ENCODE measurements at regions not wholly inside any gene's neighbourhood (a gene's known extent, or its start where the extent isn't known, plus 50 kb on each side); places are given as distances from the start of the nearest gene placed in this dataset.
"Not testable (repeated sequence)": the region's sequence is repeated elsewhere in the genome, so short reads cannot be mapped to it uniquely, and the experiment has no call there.

DNA sequence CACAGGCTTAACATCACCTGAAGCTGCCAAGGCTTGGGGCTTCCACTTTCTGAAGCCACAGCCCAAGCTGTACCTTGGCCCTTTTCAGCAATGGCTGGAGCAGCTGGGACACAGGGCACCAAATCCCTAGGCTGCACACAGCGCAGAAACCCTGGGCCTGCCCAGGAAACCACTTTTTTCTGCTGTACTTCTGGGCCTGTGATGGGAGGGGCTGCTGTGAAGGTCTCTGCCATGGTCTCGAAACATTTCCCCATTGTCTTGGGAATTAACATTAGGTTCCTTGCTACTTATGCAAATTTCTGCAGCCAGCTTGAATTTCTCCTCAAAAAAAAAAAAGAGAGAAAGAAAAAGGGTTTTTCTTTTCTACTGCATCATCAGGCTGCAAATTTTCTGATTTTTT lies 219.1 kb downstream of the RPL10L start:
- no peak for DNase-seq

DNA sequence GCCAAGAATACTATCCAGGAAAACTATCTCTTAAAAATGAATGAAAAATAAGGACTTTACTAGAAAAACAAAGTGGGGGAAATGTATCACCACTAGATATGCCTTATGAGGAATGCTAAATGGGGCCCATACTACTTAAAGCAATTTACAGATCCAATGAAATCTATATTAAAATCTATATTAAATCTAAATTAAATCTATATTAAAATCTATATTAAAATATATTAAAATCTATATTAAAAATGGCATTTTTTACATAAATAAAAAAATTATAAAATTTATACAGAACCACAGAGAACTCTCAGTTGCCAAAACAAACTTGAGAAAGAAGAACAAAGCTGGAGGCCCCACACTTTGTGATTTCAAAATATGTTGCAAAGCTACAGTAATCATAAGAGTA lies 234.5 kb downstream of the RPL10L start:
- no peak for DNase-seq

DNA sequence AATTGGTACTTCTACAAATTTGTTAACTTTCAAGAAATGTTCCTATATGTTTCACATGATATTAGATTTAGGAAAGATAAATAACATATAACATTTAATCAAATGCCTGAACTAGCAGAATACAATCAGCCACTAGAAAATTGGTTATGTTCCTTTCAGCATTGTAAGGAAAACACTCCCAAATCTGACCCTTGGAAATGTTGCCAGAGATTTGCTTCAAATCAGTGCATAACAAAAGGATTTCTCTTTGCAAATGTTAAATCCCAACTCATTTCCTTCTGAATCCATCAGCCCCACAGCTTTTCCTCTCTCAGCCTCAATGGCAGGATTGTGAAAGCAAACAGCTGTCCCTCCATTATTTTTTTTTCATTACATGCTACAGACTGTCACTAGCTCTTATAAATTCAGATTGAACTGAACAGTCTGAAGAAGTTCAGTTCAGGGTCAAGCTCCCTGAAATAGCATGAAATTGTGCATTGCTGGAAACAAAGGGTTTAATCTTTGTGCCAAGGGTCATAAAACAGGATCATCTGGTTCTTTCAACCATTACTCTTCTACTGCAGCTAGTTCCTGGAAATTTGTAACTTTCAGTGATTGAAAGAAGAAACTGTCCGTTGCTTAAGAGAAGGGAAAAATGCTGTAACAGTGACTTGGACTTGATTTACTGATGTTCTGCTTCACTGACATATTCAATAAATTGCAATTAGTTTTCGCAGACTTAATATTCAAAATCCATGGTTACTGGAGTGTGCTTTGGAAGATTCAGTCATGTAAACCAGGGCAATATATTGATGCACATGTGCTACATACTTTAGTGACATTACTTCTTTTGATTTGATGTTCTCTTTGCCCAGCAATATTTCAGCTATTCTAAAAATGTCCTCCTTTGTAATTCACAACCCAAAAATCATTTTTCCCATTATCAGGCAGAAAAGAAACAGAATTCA lies 246.4 kb downstream of the RPL10L start:
- no peak for DNase-seq

DNA sequence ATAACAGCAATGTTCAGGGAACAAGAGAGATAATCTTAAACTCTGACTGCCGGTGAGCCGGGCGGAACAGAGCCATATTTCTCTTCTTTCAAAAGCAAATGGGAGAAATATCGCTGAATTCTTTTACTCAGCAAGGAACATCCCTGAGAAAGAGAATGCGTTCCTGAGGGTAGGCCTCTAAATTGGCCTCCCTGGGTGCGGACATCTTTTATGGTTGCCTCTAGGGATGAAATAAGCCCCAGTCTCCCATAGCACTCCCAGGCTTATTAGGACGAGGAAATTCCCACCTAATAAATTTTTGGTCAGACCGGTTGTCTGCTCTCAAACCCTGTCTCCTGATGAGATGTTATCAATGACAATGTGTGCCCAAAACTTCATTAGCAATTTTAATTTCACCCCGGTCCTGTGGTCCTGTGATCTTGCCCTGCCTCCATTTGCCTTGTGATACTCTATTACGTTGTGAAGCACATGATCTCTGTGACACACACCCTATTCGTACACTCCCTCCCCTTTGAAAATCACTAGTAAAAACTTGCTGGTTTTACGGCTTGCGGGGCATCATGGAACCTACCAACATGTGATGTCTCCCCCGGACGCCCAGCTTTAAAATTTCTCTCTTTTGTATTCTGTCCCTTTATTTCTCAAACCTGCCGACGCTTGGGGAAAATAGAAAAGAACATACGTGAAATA lies 249.4 kb downstream of the RPL10L start:
- not testable (repeated sequence) for DNase-seq

DNA sequence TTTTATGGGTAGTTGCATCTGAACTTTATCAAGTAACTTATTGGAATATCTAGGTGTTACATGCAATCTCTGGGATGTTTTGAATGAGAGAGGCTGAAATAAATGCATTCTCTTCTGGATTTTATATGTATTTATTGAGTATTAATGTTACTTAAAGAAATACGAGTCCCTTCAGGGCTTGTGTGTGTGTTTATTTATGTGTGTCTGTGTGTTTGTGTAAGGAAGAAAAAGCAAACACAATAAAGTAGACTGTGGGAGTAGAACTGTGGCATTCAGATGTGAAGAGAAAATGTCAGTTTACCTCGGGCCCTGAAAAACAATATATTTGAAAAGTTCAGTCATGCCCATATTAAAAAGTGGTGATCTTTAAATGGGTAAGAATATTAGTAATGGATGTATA lies 250.5 kb downstream of the RPL10L start:
- DNase-seq = no peak

DNA sequence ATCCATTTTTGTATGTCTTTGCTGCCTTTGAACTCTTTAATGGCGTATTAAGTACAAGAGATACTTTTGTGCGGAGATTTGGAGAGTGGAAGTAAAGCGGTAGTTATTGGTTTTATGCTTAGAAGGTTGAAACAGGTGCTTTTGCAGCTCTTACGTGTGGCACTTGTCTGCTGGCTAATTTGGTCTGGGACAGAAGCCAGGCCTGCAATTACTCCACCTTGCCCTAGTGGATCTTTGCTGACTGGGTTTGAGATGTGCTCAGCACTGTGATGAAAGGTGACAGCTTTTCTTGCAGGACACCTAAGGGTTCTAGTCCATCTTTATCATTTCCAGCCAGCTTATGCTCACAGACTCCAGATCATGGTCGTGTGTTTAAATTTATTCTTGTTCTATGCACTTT lies 252.5 kb downstream of the RPL10L start:
- no peak for DNase-seq

DNA sequence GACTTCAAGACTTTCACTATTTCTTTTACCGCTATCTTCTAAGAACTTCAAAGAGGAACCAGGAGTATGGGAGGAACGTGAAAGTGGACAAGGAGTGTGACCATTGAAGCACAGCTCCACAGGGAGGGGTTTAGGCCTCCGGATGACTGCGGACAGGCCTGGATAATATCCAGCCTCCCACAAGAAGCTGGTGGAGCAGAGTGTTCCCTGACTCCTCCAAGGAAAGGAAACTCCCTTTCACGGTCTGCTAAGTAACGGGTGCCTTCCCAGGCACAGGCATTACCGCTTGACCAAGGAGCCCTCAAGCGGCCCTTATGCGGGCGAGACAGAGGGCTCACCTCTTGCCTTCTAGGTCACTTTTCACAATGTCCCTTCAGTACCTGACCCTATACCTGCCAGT lies 267.0 kb downstream of the RPL10L start:
- DNase-seq = no peak

DNA sequence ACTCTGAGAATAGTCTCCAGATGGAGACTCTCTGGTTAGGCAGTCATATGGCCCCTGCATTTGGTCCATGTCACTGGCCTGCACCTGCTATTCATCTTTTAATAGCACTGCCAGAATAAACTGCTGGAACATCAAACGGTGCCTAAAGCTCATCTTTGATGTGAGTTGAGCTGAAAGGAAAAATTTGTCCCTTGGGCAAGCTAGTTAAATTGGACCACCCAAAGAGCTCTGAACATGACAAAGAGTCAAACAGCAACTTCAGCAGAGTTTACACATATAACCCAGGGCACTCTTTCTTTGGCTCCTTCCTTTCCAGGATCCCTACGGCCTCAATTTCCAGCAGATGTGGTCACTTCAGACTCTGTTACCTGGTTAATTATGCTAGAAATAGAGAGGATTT lies 269.9 kb downstream of the RPL10L start:
- DNase-seq = no peak

DNA sequence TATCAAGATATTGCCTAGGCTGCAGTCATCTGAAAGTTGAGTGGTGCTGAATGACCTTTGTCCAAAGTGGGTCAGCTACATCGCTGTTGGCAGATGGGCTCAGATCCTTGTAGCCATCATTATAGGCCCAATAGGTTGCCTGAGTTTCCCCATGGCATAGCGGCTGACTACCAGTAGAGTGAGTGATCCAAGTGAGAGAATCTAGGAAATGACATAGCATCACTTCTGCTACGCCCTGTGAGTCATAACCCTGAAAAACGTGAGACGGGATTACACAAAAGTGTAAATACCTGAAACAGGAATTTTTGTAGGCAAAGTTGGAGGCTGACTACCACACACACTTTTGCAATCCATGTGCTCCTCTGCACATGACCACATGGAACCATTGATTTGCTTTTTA lies 273.3 kb downstream of the RPL10L start:
- no peak for DNase-seq

DNA sequence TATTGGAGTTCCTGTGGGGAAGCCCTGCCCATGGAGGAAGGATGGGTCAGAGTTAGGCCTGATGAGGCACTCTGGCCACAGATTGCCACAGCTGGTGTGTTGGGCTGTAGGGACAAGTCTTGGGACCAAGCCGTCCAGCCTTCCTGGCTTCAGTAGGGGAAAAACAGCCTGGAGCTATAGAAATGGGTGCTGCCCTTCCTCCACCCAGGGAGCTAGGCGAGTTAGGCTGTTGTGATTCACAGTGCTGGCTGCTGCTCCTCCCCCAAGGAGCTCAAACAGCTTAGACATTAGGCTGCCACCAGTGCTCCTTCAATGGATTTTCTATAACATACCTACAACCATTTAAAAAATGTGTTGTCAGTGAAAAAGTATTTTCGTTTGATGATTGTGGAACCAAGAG lies 274.3 kb downstream of the RPL10L start:
- no peak for DNase-seq

DNA sequence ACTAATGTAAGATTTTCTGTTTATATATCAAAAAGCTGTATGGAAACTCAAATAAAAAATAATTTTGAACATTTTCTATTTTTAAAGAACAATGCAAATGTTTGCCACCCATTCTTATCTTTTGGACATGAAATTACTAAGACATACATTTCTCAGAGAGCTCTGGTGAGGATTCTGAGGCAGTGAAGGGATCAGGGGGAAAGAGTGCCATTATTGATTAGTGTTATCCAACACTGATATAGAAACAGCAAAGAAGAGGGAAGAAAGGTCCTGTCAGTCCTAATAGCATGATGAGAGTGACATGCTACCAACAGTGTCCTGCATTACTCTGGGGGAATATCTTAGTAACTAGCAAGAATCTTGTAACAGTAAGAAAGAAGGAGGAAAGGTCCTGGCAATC lies 282.2 kb downstream of the RPL10L start:
- DNase-seq = no peak

DNA sequence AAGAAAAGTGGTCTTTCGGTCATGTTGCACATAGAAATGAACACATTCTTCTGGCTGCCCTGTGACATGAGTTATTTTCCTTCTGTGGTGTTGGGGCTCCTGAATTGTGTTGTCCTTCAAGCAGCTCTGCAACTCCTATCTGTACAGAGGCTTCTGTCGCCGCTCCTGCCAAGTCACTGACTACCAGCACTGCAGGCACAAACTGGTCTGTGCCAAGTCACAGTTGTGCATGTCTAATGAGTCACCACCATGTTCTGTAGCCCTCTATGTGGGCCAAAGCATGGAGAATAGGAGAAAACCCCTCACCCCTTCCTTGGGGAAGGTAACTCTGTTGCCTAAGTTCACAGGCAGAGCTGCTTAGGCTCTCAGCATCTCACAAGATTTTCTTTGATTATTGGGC lies 283.3 kb downstream of the RPL10L start:
- DNase-seq = no peak

DNA sequence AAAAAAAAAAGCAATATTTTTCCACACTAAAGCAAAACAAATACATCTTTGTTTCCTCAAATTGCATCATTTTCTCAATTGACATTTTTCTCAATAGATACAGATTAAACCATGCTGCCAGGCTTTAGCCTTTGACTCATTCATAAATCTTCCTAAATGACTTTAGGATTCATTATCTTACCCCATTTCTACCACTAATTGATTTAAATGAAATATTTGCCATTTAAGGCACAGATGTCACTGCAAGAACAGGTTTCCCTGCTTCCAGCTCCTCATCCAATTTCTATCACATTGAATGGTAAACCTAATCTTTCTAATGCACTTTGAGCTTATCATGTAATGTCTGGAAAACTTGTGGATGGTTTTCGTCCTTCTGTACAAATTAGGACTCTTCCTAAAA lies 298.7 kb downstream of the RPL10L start:
- no peak for DNase-seq

DNA sequence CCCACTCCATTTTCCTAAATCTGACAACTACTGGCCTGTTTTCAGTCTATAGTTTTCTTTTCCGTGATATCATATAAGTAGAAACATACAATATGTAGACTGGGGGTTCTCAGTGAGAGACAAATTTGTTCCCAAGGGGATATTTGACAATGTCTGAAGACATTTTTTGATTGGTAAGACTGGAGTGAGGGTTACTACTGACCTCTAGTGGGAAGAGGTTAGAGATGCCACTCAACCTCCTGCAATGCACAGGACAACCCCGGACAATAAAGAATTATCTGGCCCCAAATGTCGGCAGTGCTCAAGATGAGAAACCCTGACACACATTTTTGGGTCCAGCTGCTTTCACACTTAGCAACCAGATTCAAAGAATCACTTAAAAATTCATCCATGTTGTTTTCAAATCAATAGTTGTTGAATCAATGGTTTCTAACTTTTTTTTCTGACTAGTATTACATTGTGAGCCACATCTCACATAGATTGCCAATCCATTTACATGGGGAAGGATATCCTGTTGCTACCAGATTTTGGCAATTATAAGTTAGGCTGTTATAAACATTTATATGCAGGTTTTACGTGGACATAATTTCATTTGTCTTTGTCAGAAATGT lies 307.1 kb downstream of the RPL10L start:
- DNase-seq = no peak

DNA sequence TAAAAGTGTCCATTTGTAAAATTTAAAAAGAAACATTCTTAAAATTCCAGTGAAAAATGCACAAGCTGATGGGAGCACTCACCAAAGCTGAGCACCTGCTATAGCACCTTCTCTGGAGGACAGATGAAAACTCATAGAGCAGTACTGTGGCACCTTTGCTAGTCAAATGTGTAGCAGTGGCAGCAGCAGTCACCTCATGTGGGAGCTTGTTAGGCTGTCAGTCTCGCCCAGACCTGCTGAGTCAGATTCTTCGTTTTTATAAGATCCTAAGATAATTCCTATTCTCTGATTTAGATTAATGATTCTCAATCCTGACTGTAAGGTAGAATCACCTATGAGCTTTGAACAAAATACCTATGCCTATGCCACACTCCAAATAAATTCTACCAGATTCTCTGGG lies 325.8 kb downstream of the RPL10L start:
- DNase-seq = no peak

DNA sequence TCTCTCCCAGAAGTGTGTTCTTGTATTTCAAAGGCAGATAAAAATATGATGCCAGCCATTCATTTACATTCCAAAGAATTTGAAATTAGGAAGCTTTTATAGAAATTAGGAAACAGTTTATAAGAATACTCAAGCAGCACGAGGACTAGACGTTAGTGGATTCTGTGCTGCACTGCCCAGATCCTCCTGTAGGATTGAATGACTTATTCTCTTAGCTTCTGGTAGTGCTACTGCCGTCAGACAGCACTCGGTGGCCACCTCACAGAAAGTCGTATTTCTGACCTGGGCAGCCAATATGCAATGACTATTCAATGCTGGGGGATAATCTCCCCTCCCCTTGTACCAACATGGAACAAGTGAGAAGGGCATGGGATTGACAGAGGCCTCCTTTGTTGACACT lies 326.4 kb downstream of the RPL10L start:
- DNase-seq = no peak

DNA sequence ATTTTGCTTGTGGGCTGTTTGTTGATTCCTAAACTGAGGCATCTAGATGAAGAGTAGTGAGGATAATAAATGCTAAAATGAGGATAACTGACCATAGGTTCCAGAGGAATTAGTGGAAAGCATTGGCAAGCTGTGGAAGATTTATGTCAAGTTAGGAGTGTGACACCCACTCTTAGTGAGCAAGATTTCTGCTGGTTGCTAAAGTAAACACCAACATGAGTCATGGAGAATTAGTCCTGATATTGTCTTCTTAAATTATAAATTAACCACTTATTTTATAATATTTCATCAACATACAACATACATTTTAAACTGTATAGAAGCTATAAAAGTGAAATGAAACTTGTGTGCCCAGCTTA lies 328.2 kb downstream of the RPL10L start:
- no peak for DNase-seq

DNA sequence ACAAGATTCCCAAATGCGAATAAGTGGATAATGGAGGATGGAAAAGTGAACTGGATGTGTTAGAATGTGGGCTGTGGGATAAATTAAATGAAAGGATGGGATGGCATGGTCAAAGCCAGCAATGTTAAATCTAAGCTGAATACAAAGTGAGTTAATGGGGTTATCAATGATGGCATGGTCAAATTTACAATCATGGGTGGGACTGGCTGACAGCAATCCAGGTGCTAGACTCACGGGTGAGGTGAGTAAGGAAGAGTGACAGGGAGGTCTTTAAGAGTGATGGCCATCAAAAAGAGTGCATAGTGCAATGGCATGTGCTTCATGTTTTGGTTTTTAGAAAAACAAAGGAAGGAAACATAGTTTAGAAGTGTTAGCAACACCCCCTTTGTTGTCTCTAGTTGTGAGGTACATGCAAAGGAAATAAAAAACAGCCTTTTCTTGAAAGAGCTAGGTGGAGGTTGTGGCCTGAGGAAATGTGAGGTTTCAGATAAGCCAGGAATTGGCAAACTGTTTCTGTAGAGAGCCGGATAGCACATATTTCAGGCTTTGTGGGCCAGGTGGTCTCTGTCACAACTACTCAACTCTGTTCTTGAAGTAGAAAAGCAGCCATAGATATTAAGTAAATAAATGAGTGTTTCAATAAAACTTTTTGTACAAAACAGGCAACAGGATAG lies 328.7 kb downstream of the RPL10L start:
- no peak for DNase-seq

DNA sequence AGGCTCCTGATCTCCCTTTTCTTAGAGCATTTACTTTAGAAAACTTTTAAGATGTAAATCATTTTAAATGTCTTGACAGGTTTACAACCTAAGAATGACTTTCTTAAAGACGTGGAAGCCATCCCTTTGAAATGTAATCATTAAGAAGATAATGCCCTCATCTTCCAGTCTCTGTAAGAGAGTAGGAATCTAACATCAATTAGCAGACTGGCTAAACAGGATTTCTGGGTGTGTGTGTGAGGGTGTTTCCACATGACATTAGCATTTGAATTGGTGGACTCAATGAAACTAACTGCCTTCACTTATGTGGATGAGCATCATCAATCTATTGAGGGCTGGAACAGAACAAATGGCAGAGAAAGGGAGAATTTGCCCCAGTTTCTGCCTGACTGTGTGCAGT lies 329.5 kb downstream of the RPL10L start:
- no peak for DNase-seq

DNA sequence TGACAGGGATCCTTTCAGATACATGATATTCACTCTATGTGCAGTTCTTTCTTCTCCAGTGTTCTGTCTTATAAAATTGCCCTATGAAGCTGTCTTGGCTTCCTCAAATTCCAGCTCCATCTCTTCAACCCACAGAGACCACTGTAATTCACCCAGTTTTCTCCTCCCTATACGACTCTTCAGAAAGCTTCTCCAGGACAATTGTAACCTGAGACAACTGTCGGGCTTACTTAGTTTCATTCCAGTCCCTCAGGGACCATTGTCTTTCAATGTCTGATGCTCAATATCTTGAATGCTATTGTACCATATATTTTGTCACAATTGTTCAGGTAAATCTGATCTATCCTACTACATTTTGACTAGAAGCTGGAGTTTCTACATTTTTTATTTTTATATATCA lies 345.3 kb downstream of the RPL10L start:
- DNase-seq = no peak

DNA sequence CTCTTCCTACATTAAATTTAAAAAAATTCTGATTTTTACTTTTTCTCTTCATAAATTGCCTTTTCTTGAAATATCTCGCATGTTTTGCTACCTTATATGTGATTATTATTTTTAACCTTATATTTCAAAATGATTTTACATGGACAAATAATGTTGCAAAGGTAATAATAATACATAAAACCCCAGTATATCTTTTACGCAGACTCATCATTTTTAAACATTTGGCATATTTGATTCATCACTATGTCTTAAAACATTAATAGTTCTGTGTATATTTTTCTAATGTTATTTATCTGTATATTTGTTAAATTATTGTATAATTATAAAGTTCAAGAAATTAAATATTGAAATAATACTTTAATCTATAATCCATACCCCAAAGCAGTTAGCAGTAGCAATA lies 350.8 kb downstream of the RPL10L start:
- no peak for DNase-seq

DNA sequence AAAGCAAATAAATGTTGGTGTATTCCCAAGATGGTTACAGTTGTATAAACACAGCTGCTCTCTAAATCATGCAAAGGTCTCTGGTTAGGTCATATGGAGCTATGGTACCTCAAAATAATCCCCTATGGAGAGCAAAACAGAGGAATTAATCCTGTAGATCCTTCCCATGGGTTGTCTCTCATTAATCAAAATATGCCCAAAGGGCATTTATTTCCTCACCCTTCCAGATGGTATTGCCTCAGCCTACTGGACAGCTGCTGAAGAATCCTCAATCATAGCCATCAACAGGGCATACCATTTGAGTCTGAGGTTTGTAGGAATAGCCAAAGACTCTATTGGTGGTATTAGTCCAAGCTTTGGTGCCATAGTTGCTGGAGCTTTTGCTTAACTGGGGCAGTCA lies 360.9 kb downstream of the RPL10L start:
- DNase-seq = no peak

DNA sequence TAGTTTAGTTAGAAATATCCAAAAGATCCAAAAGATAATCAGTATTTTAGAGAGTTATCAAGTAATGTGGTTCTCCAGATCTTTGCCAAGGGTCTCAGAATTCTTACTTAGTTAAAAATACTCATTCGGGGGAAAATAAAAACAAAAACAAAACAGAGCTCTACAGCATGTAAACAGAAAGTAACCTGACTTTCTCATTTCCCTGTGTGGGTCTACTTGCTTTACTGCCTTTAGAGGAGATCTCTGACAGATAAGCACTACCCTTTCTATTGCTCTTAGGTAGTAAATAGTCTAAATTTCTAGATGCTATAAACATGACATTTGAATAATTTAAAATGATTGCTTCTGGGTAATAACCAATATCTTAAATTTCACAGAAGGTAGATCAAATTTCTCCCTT lies 371.8 kb downstream of the RPL10L start:
- DNase-seq = no peak

DNA sequence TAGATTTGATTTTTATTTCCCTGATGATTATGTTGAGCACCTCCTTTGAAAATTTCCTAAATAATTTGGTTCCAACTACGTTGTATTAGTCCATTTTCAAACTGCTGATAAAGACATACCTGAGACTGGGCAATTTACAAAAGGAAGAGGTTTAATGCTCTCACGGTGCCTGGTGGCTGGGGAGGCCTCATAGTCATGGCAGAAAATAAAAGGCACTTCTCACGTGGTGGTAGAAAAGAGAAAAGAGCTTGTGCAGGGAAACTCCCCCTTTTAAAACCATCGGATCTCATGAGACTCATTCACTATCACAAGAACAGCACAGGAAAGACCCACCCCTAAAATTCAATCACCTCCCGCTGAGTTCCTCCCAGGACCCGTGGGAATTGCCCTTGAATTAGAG lies 372.3 kb downstream of the RPL10L start:
- no peak for DNase-seq

All from stimulated activated CD4-positive, alpha-beta T cell treated with anti-CD3 and anti-CD28 coated beads, Interleukin-2, amount 100 ng/mL, for 24 hours (primary cell).